Esophagus muscularis mucosa (tissue), 4 donors: ENCODE measurements at regions not wholly inside any gene's neighbourhood (a gene's known extent, or its start where the extent isn't known, plus 50 kb on each side); places are given as distances from the start of the nearest gene placed in this dataset.

ENCODE experiments used
- EP300 ChIP-seq: sonication (generic); formaldehyde crosslinking; IDR thresholded peaks from one replicate; pipeline ENCODE4 v1.6.1; 2017; ENCODE audit warnings: antibody characterized with exemption
- POLR2A ChIP-seq: fragments of 450-650 bp; IDR thresholded peaks from one replicate; pipeline ENCODE4 v1.6.1; 2017; ENCODE audit warnings: antibody characterized with exemption, moderate library complexity, mild to moderate bottlenecking, low read depth
- POLR2AphosphoS5 ChIP-seq, 2 donors: sonication (generic); formaldehyde crosslinking; IDR thresholded peaks; one replicate each; pipeline ENCODE4 v1.6.1; 2017; ENCODE audit warnings: antibody characterized with exemption in 2 of 2
- TF ChIP-seq, protein P1 (sequence below), 3 experiments: fragments of 200-600 bp in 2 of 3; fragments of 450-650 bp in 1 of 3; sonication (generic) in 2 of 3; IDR thresholded peaks; one replicate each; pipeline ENCODE4 v1.5.1; 2017 to 2019; ENCODE audit warnings: antibody characterized with exemption in 3 of 3, mild to moderate bottlenecking in 2 of 3, moderate library complexity in 1 of 3

DNA sequence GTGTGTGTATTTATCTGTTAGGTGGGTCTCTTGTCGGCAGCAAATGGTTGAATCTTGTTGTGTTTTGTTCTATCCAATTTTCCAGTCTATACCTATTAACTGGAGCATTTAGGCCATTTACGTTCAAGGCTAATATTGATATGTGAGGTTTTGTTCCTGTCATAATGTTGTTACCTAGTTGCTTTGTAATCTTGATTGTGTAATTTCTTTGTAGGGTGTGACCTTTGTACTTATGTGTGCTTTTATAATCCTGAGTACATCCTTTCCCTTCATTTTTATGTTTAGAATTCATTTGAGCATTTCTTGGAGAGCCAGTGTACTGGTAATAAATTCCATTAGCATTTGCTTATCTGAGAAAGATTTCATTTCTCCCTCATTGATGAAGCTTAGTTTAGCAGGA, 83.0 kb upstream of the MIR17HG start:
- TF ChIP-seq EP300, result no peak
- TF ChIP-seq, protein P1, sequence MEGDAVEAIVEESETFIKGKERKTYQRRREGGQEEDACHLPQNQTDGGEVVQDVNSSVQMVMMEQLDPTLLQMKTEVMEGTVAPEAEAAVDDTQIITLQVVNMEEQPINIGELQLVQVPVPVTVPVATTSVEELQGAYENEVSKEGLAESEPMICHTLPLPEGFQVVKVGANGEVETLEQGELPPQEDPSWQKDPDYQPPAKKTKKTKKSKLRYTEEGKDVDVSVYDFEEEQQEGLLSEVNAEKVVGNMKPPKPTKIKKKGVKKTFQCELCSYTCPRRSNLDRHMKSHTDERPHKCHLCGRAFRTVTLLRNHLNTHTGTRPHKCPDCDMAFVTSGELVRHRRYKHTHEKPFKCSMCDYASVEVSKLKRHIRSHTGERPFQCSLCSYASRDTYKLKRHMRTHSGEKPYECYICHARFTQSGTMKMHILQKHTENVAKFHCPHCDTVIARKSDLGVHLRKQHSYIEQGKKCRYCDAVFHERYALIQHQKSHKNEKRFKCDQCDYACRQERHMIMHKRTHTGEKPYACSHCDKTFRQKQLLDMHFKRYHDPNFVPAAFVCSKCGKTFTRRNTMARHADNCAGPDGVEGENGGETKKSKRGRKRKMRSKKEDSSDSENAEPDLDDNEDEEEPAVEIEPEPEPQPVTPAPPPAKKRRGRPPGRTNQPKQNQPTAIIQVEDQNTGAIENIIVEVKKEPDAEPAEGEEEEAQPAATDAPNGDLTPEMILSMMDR (IDR thresholded peaks at IDR 0.05), result no peak
- no peak for TF ChIP-seq POLR2A
- TF ChIP-seq POLR2AphosphoS5 (IDR thresholded peaks at IDR 0.05), result no peak
